ENCODE measurements at regions not wholly inside any gene's neighbourhood (a gene's known extent, or its start where the extent isn't known, plus 50 kb on each side); places are given as distances from the start of the nearest gene placed in this dataset.

DNA sequence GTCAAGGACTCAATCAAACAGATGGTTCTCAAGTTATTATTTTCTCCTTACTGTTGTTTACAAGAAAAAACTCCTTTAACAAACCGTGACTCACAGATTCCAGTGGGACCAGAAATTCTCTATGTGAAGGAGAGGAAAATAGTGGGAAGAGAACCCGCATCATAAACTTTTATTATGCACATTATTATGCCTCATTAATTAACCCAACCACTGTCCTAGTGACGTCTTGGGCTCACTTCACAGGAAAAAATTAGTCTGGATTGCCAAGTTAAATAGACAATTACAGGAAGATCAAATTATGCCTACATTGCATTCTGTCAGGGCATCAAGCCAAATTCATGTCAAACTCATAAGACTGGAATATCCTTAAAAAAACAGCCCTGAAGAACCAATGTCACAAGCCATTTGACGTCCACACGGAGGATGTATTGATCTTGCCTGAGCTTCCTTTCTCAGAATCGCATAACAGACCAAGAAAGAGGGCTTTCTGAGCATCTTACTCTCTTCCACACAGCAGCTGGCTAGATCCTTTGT is 347.8 kb downstream of the DUSP10 start:
- no peak for DNase-seq
- Histone ChIP-seq H3K27me3 (no peaks in the 10 kb centered on the region), H3K36me3 (no peaks in the 10 kb centered on the region), H3K4me1 (no peaks in the 10 kb centered on the region), H3K27ac (no peak overlapping the region), H3K4me3 (no peak overlapping the region), H3K9me3 (no peaks in the 10 kb centered on the region)
- TF ChIP-seq POLR2A (IDR thresholded peaks at IDR 0.05), result no peak
- TF ChIP-seq, protein P1, sequence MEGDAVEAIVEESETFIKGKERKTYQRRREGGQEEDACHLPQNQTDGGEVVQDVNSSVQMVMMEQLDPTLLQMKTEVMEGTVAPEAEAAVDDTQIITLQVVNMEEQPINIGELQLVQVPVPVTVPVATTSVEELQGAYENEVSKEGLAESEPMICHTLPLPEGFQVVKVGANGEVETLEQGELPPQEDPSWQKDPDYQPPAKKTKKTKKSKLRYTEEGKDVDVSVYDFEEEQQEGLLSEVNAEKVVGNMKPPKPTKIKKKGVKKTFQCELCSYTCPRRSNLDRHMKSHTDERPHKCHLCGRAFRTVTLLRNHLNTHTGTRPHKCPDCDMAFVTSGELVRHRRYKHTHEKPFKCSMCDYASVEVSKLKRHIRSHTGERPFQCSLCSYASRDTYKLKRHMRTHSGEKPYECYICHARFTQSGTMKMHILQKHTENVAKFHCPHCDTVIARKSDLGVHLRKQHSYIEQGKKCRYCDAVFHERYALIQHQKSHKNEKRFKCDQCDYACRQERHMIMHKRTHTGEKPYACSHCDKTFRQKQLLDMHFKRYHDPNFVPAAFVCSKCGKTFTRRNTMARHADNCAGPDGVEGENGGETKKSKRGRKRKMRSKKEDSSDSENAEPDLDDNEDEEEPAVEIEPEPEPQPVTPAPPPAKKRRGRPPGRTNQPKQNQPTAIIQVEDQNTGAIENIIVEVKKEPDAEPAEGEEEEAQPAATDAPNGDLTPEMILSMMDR (IDR thresholded peaks at IDR 0.05), result no peak

DNA sequence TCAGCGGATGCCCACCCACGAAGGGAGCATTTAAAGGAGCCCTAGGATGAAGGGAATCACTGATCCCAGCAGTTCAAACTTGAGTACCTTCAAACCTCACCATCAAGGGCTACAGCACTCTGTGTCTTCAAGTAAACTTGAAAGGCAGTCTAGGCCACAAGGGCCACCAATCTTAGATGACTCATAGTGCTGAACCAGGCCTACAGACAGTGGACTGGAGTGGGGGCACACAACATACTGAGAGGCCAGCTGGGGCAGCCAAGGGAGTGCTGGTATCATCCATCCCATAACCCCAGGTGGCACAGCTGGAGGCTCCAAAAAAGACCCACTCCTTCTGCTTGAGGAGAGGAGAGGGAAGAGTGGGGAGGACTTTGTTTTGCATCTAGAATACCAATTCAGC is 345.4 kb downstream of the DUSP10 start:
- H3K9me3 ChIP-seq, result no peaks in the 10 kb centered on the region
- H3K27me3 ChIP-seq, result no peaks in the 10 kb centered on the region
- no peaks in the 10 kb centered on the region for H3K4me1 ChIP-seq
- no peak for TF ChIP-seq POLR2A (IDR thresholded peaks at IDR 0.05)
- TF ChIP-seq, protein P1 (IDR thresholded peaks at IDR 0.05), result no peak
- no peak for DNase-seq
- H3K27ac ChIP-seq, result no peak overlapping the region
- no peaks in the 10 kb centered on the region for H3K36me3 ChIP-seq
- H3K4me3 ChIP-seq, result no peak overlapping the region

- Histone ChIP-seq H3K36me3 (no peaks in the 10 kb centered on the region), H3K4me1 (no peaks in the 10 kb centered on the region), H3K27me3 (no peaks in the 10 kb centered on the region), H3K4me3 (no peak overlapping the region), H3K9me3 (no peaks in the 10 kb centered on the region), H3K27ac (no peak overlapping the region)
- TF ChIP-seq, protein P1 (IDR thresholded peaks at IDR 0.05), result no peak
- no peak for TF ChIP-seq POLR2A (IDR thresholded peaks at IDR 0.05)
- no peak for DNase-seq
Measured at GRCh38 chr1:221397141-221397540, 344.7 kb downstream of the DUSP10 start.

GRCh38 chr1:221397606-221398005 is 344.3 kb downstream of the DUSP10 start:
- TF ChIP-seq, protein P1 (IDR thresholded peaks at IDR 0.05), result no peak
- no peak for TF ChIP-seq POLR2A (IDR thresholded peaks at IDR 0.05)
- H3K36me3 ChIP-seq, result no peaks in the 10 kb centered on the region

GRCh38 chr1:221405146-221405545 is 336.7 kb downstream of the DUSP10 start:
- TF ChIP-seq, protein P1 (IDR thresholded peaks at IDR 0.05), result no peak
- TF ChIP-seq POLR2A (IDR thresholded peaks at IDR 0.05), result no peak
- Histone ChIP-seq H3K27me3 (no peaks in the 10 kb centered on the region), H3K9me3 (no peaks in the 10 kb centered on the region), H3K4me1 (no peaks in the 10 kb centered on the region), H3K4me3 (no peak overlapping the region), H3K27ac (no peak overlapping the region), H3K36me3 (no peaks in the 10 kb centered on the region)
- no peak for DNase-seq

More at GRCh38 chr1:221397606-221398005, 344.3 kb downstream of the DUSP10 start:
- H3K4me1 ChIP-seq, result no peaks in the 10 kb centered on the region
- H3K4me3 ChIP-seq, result no peak overlapping the region
- H3K27ac ChIP-seq, result no peak overlapping the region
- no peaks in the 10 kb centered on the region for H3K27me3 ChIP-seq
- DNase-seq, result no peak
- no peaks in the 10 kb centered on the region for H3K9me3 ChIP-seq

Measured in Peyer's patch (tissue), 4 donors.